ENCODE measurements at regions not wholly inside any gene's neighbourhood (a gene's known extent, or its start where the extent isn't known, plus 50 kb on each side); places are given as distances from the start of the nearest gene placed in this dataset.

- TF ChIP-seq RCOR1 (IDR thresholded peaks at IDR 0.05; ENCODE audit: insufficient replicate concordance, low read length), result no peak
- Histone ChIP-seq H2BK15ac (ENCODE audit: low read depth, low read length) (no peak overlapping the region), H3K79me1 (ENCODE audit: low read depth in 1 of 2, low read length in 2 of 2) (no peaks in the 10 kb centered on the region), H4K8ac (ENCODE audit: low read depth in 2 of 2, low read length in 2 of 2) (no peak overlapping the region), H4K5ac (ENCODE audit: low read depth, low read length) (no peak overlapping the region), H3K4me1 (ENCODE audit: control insufficient read depth, insufficient read depth, low read length) (peaks cover 2% of the 10 kb centered on the region; the same call in 1 of the 2 replicates), H2BK120ac (ENCODE audit: low read depth, low read length) (no peak overlapping the region), H3K27me3 (ENCODE audit: control insufficient read depth, insufficient read depth, low read length) (no peaks in the 10 kb centered on the region), H3K14ac (replicated peaks; ENCODE audit: low read depth, low read length) (no peak overlapping the region), H3K36me3 (ENCODE audit: control insufficient read depth, insufficient read depth, low read length) (no peaks in the 10 kb centered on the region), H2AFZ (replicated peaks; ENCODE audit: low read length, poor library complexity) (no peak overlapping the region), H2BK5ac (ENCODE audit: low read depth, low read length, poor library complexity, severe bottlenecking) (no peak overlapping the region), H3K4me3 (ENCODE audit: insufficient read depth, low read depth, low read length) (no peak overlapping the region), H4K91ac (ENCODE audit: insufficient read depth, low read depth, low read length) (no peak overlapping the region), H3K27ac (ENCODE audit: insufficient read depth, low read length) (no peak overlapping the region), H3K9me3 (ENCODE audit: control insufficient read depth, insufficient read depth, low read length) (peaks cover 1% of the 10 kb centered on the region; the same call in 1 of the 2 replicates), H3K4ac (ENCODE audit: low read depth, low read length) (no peak overlapping the region), H4K20me1 (ENCODE audit: insufficient read depth, low read length) (no peaks in the 10 kb centered on the region), H2AK5ac (ENCODE audit: low read depth, low read length) (no peak overlapping the region), H3K4me2 (ENCODE audit: low read depth, low read length) (no peak overlapping the region), H3K56ac (ENCODE audit: extremely low read depth, insufficient read depth, low read length) (no peak overlapping the region), H2BK20ac (ENCODE audit: low read depth, low read length) (no peak overlapping the region), H3K9ac (ENCODE audit: low read depth, low read length) (no peak overlapping the region), H3K23ac (ENCODE audit: low read depth, low read length) (no peak overlapping the region), H2AK9ac (replicated peaks; ENCODE audit: low read depth, low read length, poor library complexity) (no peak overlapping the region), H3K18ac (ENCODE audit: low read depth, low read length) (no peak overlapping the region), H3K9me1 (ENCODE audit: insufficient read depth, low read length) (no peaks in the 10 kb centered on the region; the same call in 1 of the 2 replicates)
- DNase-seq (no peak), ATAC-seq (ENCODE audit: low read depth) (no peak)
- POLR2A ChIA-PET (ENCODE audit: unreplicated experiment), result no interaction called here
- CTCF ChIA-PET, result no interaction called here
- no CpG with 5 or more reads among the region's 2 CpGs for WGBS, 2 experiments (ENCODE audit: extremely low coverage in 2 of 2, insufficient read length in 1 of 2)
- no TSS peak for BruUV-seq (replicated peaks)
- dilution Hi-C loops (cut with HindIII; ENCODE audit: low sequenced_read_pairs, unreplicated experiment) (no loop called here), in situ Hi-C loops (cut with MboI; ENCODE audit: low sequenced_read_pairs) (no loop called here), intact Hi-C loops (cut with micrococcal nuclease) (no loop called here)
Measured at GRCh38 chr3:30551266-30551665, 55.1 kb upstream of the TGFBR2 start.

Measured in IMR-90 (cell line).